ENCODE measurements at regions not wholly inside any gene's neighbourhood (a gene's known extent, or its start where the extent isn't known, plus 50 kb on each side); places are given as distances from the start of the nearest gene placed in this dataset. TPM values are rescaled to one million over a fixed set of nuclear protein-coding genes. Genes with fewer than 3 reads are reported as not detected.

DNA sequence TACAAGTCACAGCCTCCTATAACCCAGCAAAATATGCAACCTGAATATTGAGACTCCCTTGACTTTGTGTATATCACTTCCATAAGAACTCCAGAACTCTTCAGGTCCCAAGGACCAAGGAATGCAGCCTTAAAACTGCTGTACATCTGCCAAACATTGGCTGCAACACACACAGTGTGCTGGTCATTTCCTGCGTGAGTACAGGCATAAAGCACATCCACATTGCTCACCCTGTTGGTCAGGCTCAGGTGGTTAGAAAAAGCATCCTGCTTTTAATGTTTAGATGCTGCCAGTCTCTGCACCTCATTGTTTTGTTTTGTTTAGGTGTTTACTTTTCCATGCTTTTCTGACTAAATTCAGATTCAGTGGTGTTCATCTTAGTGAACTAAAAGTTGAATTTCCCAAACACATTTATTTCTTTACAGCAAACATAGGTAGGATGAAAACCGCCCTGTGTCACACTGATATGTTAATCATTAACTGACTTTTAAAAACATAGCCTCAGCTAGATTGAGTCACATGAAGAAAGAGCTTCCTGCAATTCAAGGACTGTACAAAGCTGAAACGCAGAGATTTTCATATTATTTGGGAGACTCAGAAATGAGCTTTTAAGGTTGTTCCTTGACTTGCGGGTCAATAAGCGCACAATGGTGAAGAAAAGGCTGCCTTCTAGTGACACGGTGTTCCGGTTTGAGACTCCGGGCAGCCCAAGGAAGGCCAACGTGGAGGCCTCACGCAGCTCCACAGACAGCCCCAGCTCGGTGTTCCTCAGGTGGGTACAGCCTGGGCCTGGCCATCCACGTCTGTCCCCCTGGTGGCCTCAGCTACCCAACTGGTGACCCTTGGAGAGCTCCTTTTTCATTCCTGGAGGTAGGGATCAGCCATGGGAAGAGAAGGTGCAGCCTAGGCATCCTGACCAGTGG lies 52.2 kb upstream of the GRAMD2B start:
- Histone ChIP-seq H2AFZ (ENCODE audit: low read length) (no peak overlapping the region), H3K4me3 (ENCODE audit: low read length) (no peak overlapping the region), H4K20me1 (ENCODE audit: insufficient read depth, low read depth, low read length) (no peaks in the 10 kb centered on the region), H3K9me2 (replicated peaks; ENCODE audit: insufficient read depth, low read length) (no peaks in the 10 kb centered on the region), H3K27ac (ENCODE audit: low read length) (no peak overlapping the region), H3K4me2 (ENCODE audit: low read depth, low read length, poor library complexity, severe bottlenecking) (no peak overlapping the region), H3K4me1 (ENCODE audit: low read length) (no peaks in the 10 kb centered on the region), H3K27me3 (ENCODE audit: low read length) (no peaks in the 10 kb centered on the region), H3K79me2 (ENCODE audit: low read length) (no peaks in the 10 kb centered on the region), H3K9ac (ENCODE audit: low read length) (no peak overlapping the region), H3K36me3 (ENCODE audit: insufficient read depth, low read length) (no peaks in the 10 kb centered on the region), H3K9me3 (ENCODE audit: low read length) (no peaks in the 10 kb centered on the region)
- DNase-seq = no peak

- Histone ChIP-seq H3K27me3 (ENCODE audit: low read length) (no peaks in the 10 kb centered on the region), H3K4me1 (ENCODE audit: low read length) (no peaks in the 10 kb centered on the region), H4K20me1 (ENCODE audit: insufficient read depth, low read depth, low read length) (no peaks in the 10 kb centered on the region), H3K9ac (ENCODE audit: low read length) (no peak overlapping the region), H3K36me3 (ENCODE audit: insufficient read depth, low read length) (no peaks in the 10 kb centered on the region), H3K4me3 (ENCODE audit: low read length) (no peak overlapping the region), H3K9me3 (ENCODE audit: low read length) (no peaks in the 10 kb centered on the region), H2AFZ (ENCODE audit: low read length) (no peak overlapping the region), H3K79me2 (ENCODE audit: low read length) (no peaks in the 10 kb centered on the region), H3K4me2 (ENCODE audit: low read depth, low read length, poor library complexity, severe bottlenecking) (no peak overlapping the region), H3K27ac (ENCODE audit: low read length) (no peak overlapping the region), H3K9me2 (replicated peaks; ENCODE audit: insufficient read depth, low read length) (no peaks in the 10 kb centered on the region)
- DNase-seq = no peak
Measured at GRCh38 chr5:126373375-126374108, 49.7 kb upstream of the GRAMD2B start.

Small RNA genes lying in the stretch of these regions (small RNA-seq; reads per million reads assigned to genes)
- gene HMGB1P22 (not detected), gene RN7SKP117 (1.7 reads per million, percentile 46 among the genes with 10 or more reads in this experiment)

Data from Karpas-422 (cell line).